GM21723 (cell line): ENCODE measurements at regions not wholly inside any gene's neighbourhood (a gene's known extent, or its start where the extent isn't known, plus 50 kb on each side); places are given as distances from the start of the nearest gene placed in this dataset.

Source experiments
- ATAC-seq: cut with Tn5 transposase; IDR thresholded peaks from one replicate; pipeline ENCODE4 v1.9.1; 2021; ENCODE audit warnings: mild to moderate bottlenecking, moderate library complexity; ENCODE audit not compliant: unreplicated experiment

- no peak for ATAC-seq
Observed at GRCh38 chr4:166259081-166259480, 386.0 kb downstream of the TLL1 start.

DNA sequence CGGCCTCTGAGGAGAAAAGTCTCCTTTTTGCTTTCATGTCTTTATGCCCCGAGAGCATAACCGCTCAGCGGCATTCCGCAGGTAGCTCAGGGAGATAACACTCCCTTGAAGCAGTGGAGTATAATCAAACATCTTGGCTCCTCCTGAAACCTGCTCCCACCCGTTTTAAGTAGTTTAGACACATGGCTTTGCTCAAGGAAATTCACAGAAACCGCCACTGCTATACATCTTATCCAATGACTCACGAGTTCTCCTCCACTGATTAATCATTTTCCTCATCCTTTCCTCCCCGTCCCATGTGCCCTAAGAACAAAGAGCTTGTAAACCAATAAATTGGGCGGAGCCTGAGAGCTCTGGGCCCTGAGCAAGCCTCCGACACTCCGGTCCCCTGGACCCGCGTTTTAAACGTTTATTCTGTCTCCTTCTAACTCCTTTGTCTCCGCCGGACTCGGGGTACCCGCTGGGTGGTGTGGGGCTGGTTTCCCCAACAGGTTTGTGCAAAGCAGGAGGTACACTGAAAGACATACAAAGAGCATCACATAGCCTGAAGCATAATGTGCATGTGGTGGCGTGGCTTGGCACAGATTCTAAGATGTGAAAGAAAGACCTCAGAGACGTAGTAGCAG is 401.2 kb downstream of the TLL1 start:
- no peak for ATAC-seq

- ATAC-seq = no peak
Observed at GRCh38 chr4:166274775-166275174, 401.7 kb downstream of the TLL1 start.

DNA sequence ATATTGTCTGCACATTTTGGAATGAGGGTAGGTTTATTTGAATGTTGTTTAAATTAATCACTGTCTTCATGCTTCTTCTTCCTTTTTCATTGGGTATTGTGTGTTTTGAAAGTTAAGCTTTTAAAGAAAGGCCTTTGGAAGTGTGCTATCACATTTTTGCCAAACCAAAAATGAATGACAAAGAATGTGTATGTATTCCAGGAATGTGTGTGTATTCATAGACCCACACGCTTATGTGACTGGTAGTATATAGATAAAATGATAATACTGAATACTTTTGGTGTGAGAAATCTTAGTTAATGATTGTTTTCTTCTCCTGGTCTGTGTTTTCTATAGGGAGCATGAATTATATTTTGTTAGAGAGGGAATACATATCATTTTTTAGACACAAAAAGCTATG is 404.4 kb downstream of the TLL1 start:
- ATAC-seq = no peak

DNA sequence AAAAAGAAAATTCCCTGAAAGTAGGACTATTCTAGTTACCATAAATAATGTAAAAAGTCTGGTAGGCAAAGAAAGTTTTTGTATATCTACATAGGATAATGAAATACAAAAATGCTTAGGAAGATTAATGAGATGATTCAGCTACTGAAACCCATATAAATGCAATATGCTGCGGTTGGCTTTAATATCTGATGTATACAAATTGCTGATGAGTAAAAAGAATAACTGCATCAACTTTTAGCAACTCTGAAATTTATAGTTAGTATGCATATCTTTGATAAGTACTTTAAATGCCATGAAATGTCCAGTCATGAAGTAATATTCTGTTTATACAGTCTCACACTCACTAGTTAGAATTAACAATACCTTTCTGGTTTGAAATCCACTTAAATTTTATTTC is 404.8 kb downstream of the TLL1 start:
- no peak for ATAC-seq

DNA sequence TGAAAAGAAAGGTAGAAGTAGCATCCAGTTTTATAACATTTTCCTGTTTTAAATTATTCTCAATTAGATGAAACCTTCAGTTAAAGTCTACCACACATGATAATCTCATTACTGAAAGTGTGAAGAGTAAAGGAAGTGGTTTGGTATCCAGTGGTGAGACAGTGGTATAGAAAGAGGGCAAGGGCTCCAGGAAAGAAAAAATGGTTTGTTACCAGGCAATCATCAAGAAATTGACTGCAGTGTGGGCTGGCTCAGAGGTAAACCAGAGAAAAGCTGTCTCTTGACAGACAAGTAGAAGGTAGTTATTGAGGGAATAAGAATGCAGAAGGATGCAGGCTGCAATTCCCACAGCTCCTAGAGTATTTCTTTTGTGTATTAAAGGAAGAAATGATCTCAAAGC is 406.2 kb downstream of the TLL1 start:
- no peak for ATAC-seq

- no peak for ATAC-seq
Observed at GRCh38 chr4:166280642-166281041, 407.6 kb downstream of the TLL1 start.

GRCh38 chr4:166282081-166282770 is 409.2 kb downstream of the TLL1 start:
- ATAC-seq = no peak

DNA sequence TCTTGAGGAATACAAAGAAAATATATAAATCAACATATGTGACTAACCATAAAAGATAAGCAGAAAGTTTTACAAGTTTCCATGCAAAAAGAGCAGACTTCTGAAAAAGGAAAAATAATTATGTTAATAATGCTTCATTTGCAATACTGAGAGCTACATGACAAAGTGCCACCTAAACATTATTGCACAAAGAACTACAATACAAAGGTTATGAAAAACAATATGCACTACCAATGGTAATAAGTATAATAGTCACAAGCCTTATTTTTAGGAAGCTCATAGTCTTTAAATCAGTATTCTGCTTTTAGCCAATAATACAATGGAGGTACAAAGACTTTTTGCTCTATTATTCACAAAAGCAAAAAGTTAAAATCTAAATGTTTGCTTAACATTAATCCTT is 411.2 kb downstream of the TLL1 start:
- no peak for ATAC-seq

DNA sequence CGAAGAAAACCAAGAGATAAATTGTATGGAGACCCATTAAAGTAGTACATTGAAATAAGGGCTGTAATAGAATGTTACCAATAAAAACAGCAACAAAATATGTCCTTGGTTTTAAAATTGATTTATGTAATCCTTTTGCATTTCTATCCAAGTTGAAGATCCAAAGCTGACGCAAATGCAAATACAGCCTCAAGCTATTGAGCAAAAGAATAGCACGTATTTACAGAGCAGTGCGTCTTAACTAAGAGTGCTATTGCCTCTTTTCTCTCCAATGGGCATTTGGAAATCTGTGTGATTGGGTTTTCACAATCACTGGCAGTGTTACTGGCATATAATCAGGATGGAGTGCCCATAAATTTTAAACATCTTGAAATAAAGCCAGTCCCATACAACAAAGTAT is 417.4 kb downstream of the TLL1 start:
- ATAC-seq = no peak

GRCh38 chr4:166293556-166293955 is 420.5 kb downstream of the TLL1 start:
- ATAC-seq = no peak

DNA sequence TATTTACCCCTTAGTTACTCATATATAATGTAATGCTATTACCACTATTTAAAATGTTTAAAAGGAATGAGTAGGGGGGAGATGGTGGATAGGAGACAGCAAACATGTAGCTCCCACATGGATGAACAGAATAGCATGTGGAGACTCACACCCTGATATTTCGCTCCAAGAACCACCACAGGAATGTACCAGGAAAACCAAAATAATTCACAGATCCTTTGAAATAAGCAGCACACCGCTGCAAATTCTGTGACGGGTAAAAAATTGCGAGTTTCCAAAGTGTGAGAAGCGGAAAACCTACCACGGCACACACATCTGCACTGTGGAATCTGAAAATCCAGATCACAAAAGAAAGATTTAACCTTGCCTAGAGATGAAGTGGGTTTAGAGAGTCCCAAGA is 428.2 kb downstream of the TLL1 start:
- no peak for ATAC-seq

- no peak for ATAC-seq
Observed at GRCh38 chr4:166308647-166309046, 435.6 kb downstream of the TLL1 start.

GRCh38 chr4:166309286-166309685 is 436.2 kb downstream of the TLL1 start:
- ATAC-seq = no peak

- no peak for ATAC-seq
Observed at GRCh38 chr4:166311169-166311568, 438.1 kb downstream of the TLL1 start.

GRCh38 chr4:166312166-166312565 is 439.1 kb downstream of the TLL1 start:
- ATAC-seq = no peak

- no peak for ATAC-seq
Observed at GRCh38 chr4:166314902-166315301, 441.9 kb downstream of the TLL1 start.

GRCh38 chr4:166315721-166316467 is 442.9 kb downstream of the TLL1 start:
- no peak for ATAC-seq

GRCh38 chr4:166318810-166319525 is 445.9 kb downstream of the TLL1 start:
- no peak for ATAC-seq

- ATAC-seq = no peak
Observed at GRCh38 chr4:166323250-166323649, 450.2 kb downstream of the TLL1 start.

GRCh38 chr4:166324321-166324720 is 451.3 kb downstream of the TLL1 start:
- ATAC-seq = no peak
